GM12801 (cell line): ENCODE measurements at regions not wholly inside any gene's neighbourhood (a gene's known extent, or its start where the extent isn't known, plus 50 kb on each side); places are given as distances from the start of the nearest gene placed in this dataset.

Experiments used
- CTCF ChIP-seq: IDR thresholded peaks from one replicate; pipeline ENCODE4 v1.5.1; 2011; ENCODE audit warnings: control low read depth; ENCODE audit not compliant: insufficient read length; ENCODE audit errors: extremely low read depth

GRCh38 chr13:30078059-30078458, 227.6 kb upstream of the UBL3 start:
- TF ChIP-seq CTCF = no peak

- no peak for TF ChIP-seq CTCF
These were observed 226.9 kb upstream of the UBL3 start for GRCh38 chr13:30077240-30077735.

- no peak for TF ChIP-seq CTCF
These were observed 224.7 kb upstream of the UBL3 start for GRCh38 chr13:30074955-30075614.

GRCh38 chr13:30074431-30074830, 224.0 kb upstream of the UBL3 start:
- TF ChIP-seq CTCF = no peak

- no peak for TF ChIP-seq CTCF
These were observed 222.4 kb upstream of the UBL3 start for GRCh38 chr13:30072818-30073186.

- no peak for TF ChIP-seq CTCF
These were observed 221.8 kb upstream of the UBL3 start for GRCh38 chr13:30071969-30072817.

- TF ChIP-seq CTCF = no peak
These were observed 214.8 kb upstream of the UBL3 start for GRCh38 chr13:30065181-30065580.
